ENCODE measurements at regions not wholly inside any gene's neighbourhood (a gene's known extent, or its start where the extent isn't known, plus 50 kb on each side); places are given as distances from the start of the nearest gene placed in this dataset.
"Not testable (repeated sequence)": the region's sequence is repeated elsewhere in the genome, so short reads cannot be mapped to it uniquely, and the experiment has no call there.

GRCh38 chr22:25281675-25282345 is 62.4 kb downstream of the CRYBB2 start:
- ATAC-seq (peak in 1 of 2 donors; percentile 48), DNase-seq (ENCODE audit: low spot score) (no peak)
- Mint-ChIP-seq H3K27me3 (peaks cover 43 to 59% of the 10 kb centered on the region in 2 donors), H3K4me1 (ENCODE audit: low read depth in 2 of 2) (peaks cover 0 to 11% of the 10 kb centered on the region in 2 donors), H3K36me3 (peaks cover 5% of the 10 kb centered on the region), H3K9me3 (no peaks in the 10 kb centered on the region), H3K4me3 (no peak overlapping the region), H3K27ac (no peak overlapping the region)

GRCh38 chr22:25282346-25282670 is 62.9 kb downstream of the CRYBB2 start:
- Mint-ChIP-seq H3K4me3 (no peak overlapping the region), H3K4me1 (ENCODE audit: low read depth in 2 of 2) (peaks cover 0 to 11% of the 10 kb centered on the region in 2 donors), H3K27me3 (peaks cover 48 to 62% of the 10 kb centered on the region in 2 donors), H3K27ac (no peak overlapping the region), H3K9me3 (no peaks in the 10 kb centered on the region), H3K36me3 (peaks cover 5% of the 10 kb centered on the region)
- ATAC-seq (peak in 1 of 2 donors; percentile 54), DNase-seq (ENCODE audit: low spot score) (no peak)

- H3K9me3 Mint-ChIP-seq = no peaks in the 10 kb centered on the region
- peak in 1 of 2 donors; percentile 55 for ATAC-seq
- no peak for DNase-seq (ENCODE audit: low spot score)
- no peak overlapping the region for H3K27ac Mint-ChIP-seq
- H3K27me3 Mint-ChIP-seq = peaks cover 49 to 64% of the 10 kb centered on the region in 2 donors
- peaks cover 0 to 11% of the 10 kb centered on the region in 2 donors for H3K4me1 Mint-ChIP-seq (ENCODE audit: low read depth in 2 of 2)
- H3K36me3 Mint-ChIP-seq = peaks cover 5% of the 10 kb centered on the region
- H3K4me3 Mint-ChIP-seq = peak overlapping the region; percentile 7
These were observed 63.5 kb downstream of the CRYBB2 start for GRCh38 chr22:25282671-25283561.

GRCh38 chr22:25288481-25288880 is 69.0 kb downstream of the CRYBB2 start:
- H3K4me3 Mint-ChIP-seq; H3K9me3 Mint-ChIP-seq; DNase-seq (ENCODE audit: low spot score); ATAC-seq; H3K27ac Mint-ChIP-seq; H3K4me1 Mint-ChIP-seq (ENCODE audit: low read depth in 2 of 2); H3K36me3 Mint-ChIP-seq: not testable (repeated sequence)
- H3K27me3 Mint-ChIP-seq = peaks cover 17 to 32% of the 10 kb centered on the region in 2 donors

- H3K27ac Mint-ChIP-seq; H3K36me3 Mint-ChIP-seq; DNase-seq (ENCODE audit: low spot score); H3K9me3 Mint-ChIP-seq; H3K4me1 Mint-ChIP-seq (ENCODE audit: low read depth in 2 of 2); H3K4me3 Mint-ChIP-seq; ATAC-seq: not testable (repeated sequence)
- H3K27me3 Mint-ChIP-seq = peaks cover 23 to 45% of the 10 kb centered on the region in 2 donors
These were observed 82.5 kb downstream of the CRYBB2 start for GRCh38 chr22:25301912-25302311.

- not testable (repeated sequence) for H3K4me3 Mint-ChIP-seq; H3K27ac Mint-ChIP-seq; H3K9me3 Mint-ChIP-seq; DNase-seq (ENCODE audit: low spot score); H3K36me3 Mint-ChIP-seq; ATAC-seq; H3K4me1 Mint-ChIP-seq (ENCODE audit: low read depth in 2 of 2)
- H3K27me3 Mint-ChIP-seq = peaks cover 22 to 40% of the 10 kb centered on the region in 2 donors
These were observed 90.1 kb downstream of the CRYBB2 start for GRCh38 chr22:25309586-25309985.

GRCh38 chr22:25311924-25312323 is 92.5 kb downstream of the CRYBB2 start:
- not testable (repeated sequence) for H3K4me1 Mint-ChIP-seq (ENCODE audit: low read depth in 2 of 2); H3K4me3 Mint-ChIP-seq; DNase-seq (ENCODE audit: low spot score); H3K36me3 Mint-ChIP-seq; H3K27ac Mint-ChIP-seq; H3K9me3 Mint-ChIP-seq
- peak in 1 of 2 donors; percentile 34 for ATAC-seq
- H3K27me3 Mint-ChIP-seq = peaks cover 22 to 42% of the 10 kb centered on the region in 2 donors

GRCh38 chr22:25318081-25318823 is 98.8 kb downstream of the CRYBB2 start:
- Mint-ChIP-seq H3K36me3 (no peaks in the 10 kb centered on the region), H3K4me1 (ENCODE audit: low read depth in 2 of 2) (no peaks in the 10 kb centered on the region), H3K27ac (no peak overlapping the region), H3K9me3 (no peaks in the 10 kb centered on the region), H3K27me3 (peaks cover 6 to 8% of the 10 kb centered on the region in 2 donors), H3K4me3 (no peak overlapping the region)
- DNase-seq (ENCODE audit: low spot score) (no peak), ATAC-seq (peak; percentile 16 to 28)

GRCh38 chr22:25327018-25327755 is 107.7 kb downstream of the CRYBB2 start:
- DNase-seq (ENCODE audit: low spot score) (no peak), ATAC-seq (peak in 1 of 2 donors; percentile 29)
- Mint-ChIP-seq H3K9me3 (no peaks in the 10 kb centered on the region), H3K36me3 (no peaks in the 10 kb centered on the region), H3K27ac (no peak overlapping the region), H3K4me3 (no peak overlapping the region), H3K27me3 (peaks cover 3 to 8% of the 10 kb centered on the region in 2 donors), H3K4me1 (ENCODE audit: low read depth in 2 of 2) (no peaks in the 10 kb centered on the region)

GRCh38 chr22:25331050-25331449 is 111.6 kb downstream of the CRYBB2 start:
- Mint-ChIP-seq H3K36me3 (no peaks in the 10 kb centered on the region), H3K4me1 (ENCODE audit: low read depth in 2 of 2) (peaks cover 4 to 5% of the 10 kb centered on the region in 2 donors), H3K27ac (no peak overlapping the region), H3K9me3 (no peaks in the 10 kb centered on the region), H3K4me3 (no peak overlapping the region), H3K27me3 (no peaks in the 10 kb centered on the region)
- DNase-seq (ENCODE audit: low spot score) (no peak), ATAC-seq (no peak)

- not testable (repeated sequence) for H3K36me3 Mint-ChIP-seq; H3K27ac Mint-ChIP-seq; DNase-seq (ENCODE audit: low spot score)
These were observed 112.5 kb downstream of the CRYBB2 start for GRCh38 chr22:25331911-25332310.

GRCh38 chr22:25332386-25332785 is 112.9 kb downstream of the CRYBB2 start:
- H3K27ac Mint-ChIP-seq = no peak overlapping the region

More at GRCh38 chr22:25331911-25332310, 112.5 kb downstream of the CRYBB2 start:
- not testable (repeated sequence) for H3K4me1 Mint-ChIP-seq (ENCODE audit: low read depth in 2 of 2); H3K9me3 Mint-ChIP-seq; H3K4me3 Mint-ChIP-seq; H3K27me3 Mint-ChIP-seq; ATAC-seq

GRCh38 chr22:25334162-25334490 is 114.7 kb downstream of the CRYBB2 start:
- no peak overlapping the region for H3K27ac Mint-ChIP-seq
- no peaks in the 10 kb centered on the region for H3K27me3 Mint-ChIP-seq
- H3K4me3 Mint-ChIP-seq = no peak overlapping the region
- no peaks in the 10 kb centered on the region for H3K9me3 Mint-ChIP-seq
- peak; percentile 57 to 78 for ATAC-seq
- H3K4me1 Mint-ChIP-seq (ENCODE audit: low read depth in 2 of 2) = peaks cover 4 to 5% of the 10 kb centered on the region in 2 donors
- no peaks in the 10 kb centered on the region for H3K36me3 Mint-ChIP-seq
- DNase-seq (ENCODE audit: low spot score) = no peak

More at GRCh38 chr22:25332386-25332785, 112.9 kb downstream of the CRYBB2 start:
- H3K4me3 Mint-ChIP-seq = no peak overlapping the region
- H3K36me3 Mint-ChIP-seq = no peaks in the 10 kb centered on the region
- no peak for DNase-seq (ENCODE audit: low spot score)
- H3K4me1 Mint-ChIP-seq (ENCODE audit: low read depth in 2 of 2) = peaks cover 4 to 5% of the 10 kb centered on the region in 2 donors
- no peaks in the 10 kb centered on the region for H3K27me3 Mint-ChIP-seq
- ATAC-seq = no peak
- H3K9me3 Mint-ChIP-seq = no peaks in the 10 kb centered on the region
